Ovary (tissue), 7 donors: ENCODE measurements at regions not wholly inside any gene's neighbourhood (a gene's known extent, or its start where the extent isn't known, plus 50 kb on each side); places are given as distances from the start of the nearest gene placed in this dataset.
A peak's percentile ranks its signal among the peaks of the same experiment; 100 is the strongest.

Experiments used
- DNase-seq, 5 donors: peaks; one replicate each; pipeline ENCODE4 v3.0.0-alpha.2; 2019 to 2020
- H3K27ac ChIP-seq, 2 donors: fragments of 200-600 bp; one replicate each; pipeline versions ENCODE4 v1.5.1 to v1.8.0; 2019 to 2022
- H3K27me3 ChIP-seq: fragments of 200-600 bp; one replicate; pipeline ENCODE4 v1.8.0; 2022
- H3K36me3 ChIP-seq: fragments of 200-600 bp; sonication (generic); one replicate; pipeline ENCODE4 v1.5.1; 2019
- H3K4me1 ChIP-seq: one replicate; pipeline ENCODE4 v1.8.1; 2013; ENCODE audit warnings: mild to moderate bottlenecking, moderate library complexity; ENCODE audit not compliant: insufficient read depth
- H3K4me3 ChIP-seq: fragments of 200-600 bp; sonication (generic); one replicate; pipeline ENCODE4 v1.5.1; 2017
- H3K9me3 ChIP-seq, 2 donors: fragments of 200-600 bp in 1 of 2; sonication (generic) in 1 of 2; one replicate each; pipeline versions ENCODE4 v1.5.1 to v1.8.1; 2013 to 2019; ENCODE audit warnings: mild to moderate bottlenecking in 1 of 2, moderate library complexity in 1 of 2
- CTCF ChIP-seq, 3 donors: fragments of 450-650 bp in 2 of 3; fragments of 200-600 bp in 1 of 3; IDR thresholded peaks; one replicate each; pipeline versions ENCODE4 v1.5.1 to v1.8.0; 2016 to 2022; ENCODE audit warnings: antibody characterized with exemption in 3 of 3, mild to moderate bottlenecking in 1 of 3
- EP300 ChIP-seq: sonication (generic); formaldehyde crosslinking; IDR thresholded peaks from one replicate; pipeline ENCODE4 v1.6.1; 2017; ENCODE audit warnings: antibody characterized with exemption
- POLR2A ChIP-seq: fragments of 450-650 bp; IDR thresholded peaks from one replicate; pipeline ENCODE4 v1.6.1; 2017; ENCODE audit warnings: antibody characterized with exemption, mild to moderate bottlenecking, moderate library complexity
- WGBS, 3 donors: extraction: QIAGEN DNeasy Blood & Tissue Kit in 1 of 3; methylation state at CpG; one replicate each; pipeline versions ENCODE4 v1.1.5 to v1.1.7; 2013 to 2017; 5-methylcytosine and 5-hydroxymethylcytosine counted together
- intact Hi-C, 4 donors: fragments of 100-400 bp; cut with DNase I; formaldehyde crosslinking; loops; one replicate each; pipeline versions ENCODE4 v1.11.0 to v1.15.1; 2022 to 2023
- donor health status: DM: no; HTN: no; CAD: no; lungs with moderate emphysema.
- donor health status: DM: no; HTN: no; CAD: no.
- donor health status: Bipolar disorder and iron deficiency.
- donor health status: DM: no; HTN: no; CAD: no.
- donor health status: DM: yes; HTN: yes; CAD: no.

- Histone ChIP-seq H3K27ac (no peak overlapping the region), H3K9me3 (no peaks in the 10 kb centered on the region), H3K27me3 (no peaks in the 10 kb centered on the region), H3K4me3 (no peak overlapping the region), H3K36me3 (no peaks in the 10 kb centered on the region), H3K4me1 (peaks cover 17% of the 10 kb centered on the region)
- TF ChIP-seq EP300 = no peak
- TF ChIP-seq POLR2A = no peak
- no peak for TF ChIP-seq CTCF (IDR thresholded peaks at IDR 0.05)
- no peak for DNase-seq
- intact Hi-C loops = no loop called here
These were observed 138.7 kb downstream of the RPL22L1 start for GRCh38 chr3:170731281-170731680.

- no peak for TF ChIP-seq EP300
- TF ChIP-seq POLR2A = no peak
- no peak for TF ChIP-seq CTCF (IDR thresholded peaks at IDR 0.05)
- no peaks in the 10 kb centered on the region for H3K9me3 ChIP-seq
- no peak overlapping the region for H3K4me3 ChIP-seq
- WGBS, 3 donors = 65 to 68% (median 68%) methylated on average over 4 of the region's 4 CpGs
- H3K4me1 ChIP-seq = peaks cover 19% of the 10 kb centered on the region
- no peaks in the 10 kb centered on the region for H3K27me3 ChIP-seq
- H3K36me3 ChIP-seq = no peaks in the 10 kb centered on the region
- no peak for DNase-seq
- H3K27ac ChIP-seq = no peak overlapping the region
- intact Hi-C loops = no loop called here
These were observed 139.8 kb downstream of the RPL22L1 start for GRCh38 chr3:170730071-170730812.

GRCh38 chr3:170728181-170728580 lies 141.8 kb downstream of the RPL22L1 start:
- no peaks in the 10 kb centered on the region for H3K36me3 ChIP-seq
- H3K9me3 ChIP-seq = no peaks in the 10 kb centered on the region
- no peak for DNase-seq
- H3K4me1 ChIP-seq = peaks cover 24% of the 10 kb centered on the region
- no peaks in the 10 kb centered on the region for H3K27me3 ChIP-seq
- no peak overlapping the region for H3K4me3 ChIP-seq
- WGBS, 3 donors = 95 to 96% (median 95%) methylated on average over 3 of the region's 3 CpGs
- intact Hi-C loops = no loop called here
- no peak for TF ChIP-seq POLR2A
- no peak for TF ChIP-seq CTCF (IDR thresholded peaks at IDR 0.05)
- TF ChIP-seq EP300 = no peak
- H3K27ac ChIP-seq = no peak overlapping the region

GRCh38 chr3:170727754-170728153 lies 141.9 kb upstream of the SLC7A14 start:
- intact Hi-C loops = no loop called here
- H3K27ac ChIP-seq = peak overlapping the region in 1 of 2 donors; percentile 66
- no peaks in the 10 kb centered on the region for H3K27me3 ChIP-seq
- H3K4me3 ChIP-seq = no peak overlapping the region
- H3K9me3 ChIP-seq = no peaks in the 10 kb centered on the region
- TF ChIP-seq POLR2A (no peak), CTCF (IDR thresholded peaks at IDR 0.05) (no peak), EP300 (no peak)
- peaks cover 24% of the 10 kb centered on the region for H3K4me1 ChIP-seq
- no peak for DNase-seq
- H3K36me3 ChIP-seq = no peaks in the 10 kb centered on the region
- 88 to 93% (median 92%) methylated on average over 3 of the region's 3 CpGs for WGBS, 3 donors
